Glutamatergic neuron (in vitro differentiated cells): ENCODE measurements at regions not wholly inside any gene's neighbourhood (a gene's known extent, or its start where the extent isn't known, plus 50 kb on each side); places are given as distances from the start of the nearest gene placed in this dataset.

Experiments
- DNase-seq: peaks from one replicate; pipeline ENCODE4 v3.0.0; 2022
- H3K27ac Mint-ChIP-seq: one replicate; pipeline ENCODE4 v1.8.0; 2020; ENCODE audit warnings: mild to moderate bottlenecking, mixed read lengths, inconsistent platforms; ENCODE audit not compliant: unreplicated experiment
- H3K27me3 Mint-ChIP-seq: one replicate; pipeline ENCODE4 v1.8.0; 2020; ENCODE audit warnings: mild to moderate bottlenecking, moderate library complexity, mixed read lengths, inconsistent platforms; ENCODE audit not compliant: unreplicated experiment
- H3K36me3 Mint-ChIP-seq: one replicate; pipeline ENCODE4 v1.8.0; 2020; ENCODE audit warnings: mild to moderate bottlenecking, mixed read lengths, inconsistent platforms; ENCODE audit not compliant: unreplicated experiment
- H3K4me1 Mint-ChIP-seq: one replicate; pipeline ENCODE4 v1.8.0; 2020; ENCODE audit warnings: mild to moderate bottlenecking, low read depth, mixed read lengths, inconsistent platforms; ENCODE audit not compliant: unreplicated experiment
- H3K4me3 Mint-ChIP-seq: one replicate; pipeline ENCODE4 v1.8.0; 2020; ENCODE audit warnings: mild to moderate bottlenecking, mixed read lengths, inconsistent platforms; ENCODE audit not compliant: unreplicated experiment
- H3K9me3 Mint-ChIP-seq: one replicate; pipeline ENCODE4 v1.8.0; 2020; ENCODE audit warnings: mild to moderate bottlenecking, moderate library complexity, mixed read lengths, inconsistent platforms; ENCODE audit not compliant: unreplicated experiment
- CTCF ChIP-seq: fragments of 200-600 bp; sonication (generic); IDR thresholded peaks from one replicate; pipeline ENCODE4 v1.5.0; 2021; ENCODE audit not compliant: partially characterized antibody, unreplicated experiment

DNA sequence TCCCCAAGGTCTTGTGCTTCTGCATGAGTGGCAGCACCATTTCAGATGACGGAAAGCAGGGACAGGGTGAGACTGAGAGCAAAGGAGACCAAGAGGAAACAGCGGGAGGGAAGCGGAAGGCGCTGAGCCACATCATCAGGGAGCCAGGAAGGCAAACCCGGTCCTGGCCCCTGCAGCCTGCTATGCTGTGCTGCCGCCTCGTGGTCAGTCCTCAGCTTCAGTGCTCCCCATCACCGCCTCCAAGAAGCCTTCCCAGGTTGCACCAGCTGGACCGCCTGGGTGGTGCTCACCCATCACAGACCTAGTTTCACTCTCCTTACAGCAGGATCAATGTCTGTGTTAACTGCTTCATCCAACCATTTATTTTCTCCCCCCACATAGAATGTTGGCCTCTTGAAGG is 73.0 kb upstream of the PHF21B start:
- DNase-seq, result no peak
- H3K4me1 Mint-ChIP-seq, result no peaks in the 10 kb centered on the region
- H3K36me3 Mint-ChIP-seq, result peaks cover 6% of the 10 kb centered on the region
- no peak overlapping the region for H3K4me3 Mint-ChIP-seq
- no peak overlapping the region for H3K27ac Mint-ChIP-seq
- H3K27me3 Mint-ChIP-seq, result peaks cover 9% of the 10 kb centered on the region
- peaks cover 6% of the 10 kb centered on the region for H3K9me3 Mint-ChIP-seq
- no peak for TF ChIP-seq CTCF

GRCh38 chr22:45083659-45084305 is 74.0 kb upstream of the PHF21B start:
- Mint-ChIP-seq H3K36me3 (peaks cover 6% of the 10 kb centered on the region), H3K4me3 (no peak overlapping the region), H3K27ac (no peak overlapping the region), H3K27me3 (peaks cover 9% of the 10 kb centered on the region), H3K9me3 (peaks cover 6% of the 10 kb centered on the region), H3K4me1 (no peaks in the 10 kb centered on the region)
- no peak for DNase-seq
- TF ChIP-seq CTCF, result no peak

DNA sequence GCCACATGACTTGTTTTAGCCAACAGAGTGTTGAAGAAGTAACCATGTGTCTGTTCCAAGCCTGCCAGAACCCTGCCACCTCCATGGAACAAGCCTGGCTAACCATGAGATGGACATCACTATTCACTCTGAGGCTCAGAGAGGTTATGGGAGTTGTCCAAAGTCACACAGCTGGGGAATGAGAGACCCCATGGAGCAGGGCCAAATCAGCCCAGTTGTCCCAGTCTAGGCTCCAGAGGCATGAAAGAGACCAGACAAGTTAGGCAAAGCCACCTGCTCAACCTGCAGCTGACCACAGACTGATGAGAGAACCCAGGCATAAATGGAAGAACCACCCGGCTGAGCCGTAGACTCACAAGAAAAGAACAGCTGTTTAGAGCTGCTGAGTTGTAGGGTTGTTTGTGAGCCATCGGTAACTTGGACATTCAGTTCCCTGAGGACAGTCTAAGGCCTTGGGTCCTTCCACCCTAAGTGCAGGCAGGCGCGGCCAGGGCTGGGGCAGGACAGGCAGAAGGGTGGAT is 74.7 kb upstream of the PHF21B start:
- H3K36me3 Mint-ChIP-seq, result peaks cover 6% of the 10 kb centered on the region
- peaks cover 9% of the 10 kb centered on the region for H3K27me3 Mint-ChIP-seq
- H3K9me3 Mint-ChIP-seq, result peaks cover 6% of the 10 kb centered on the region
- peak overlapping the region; percentile 14 for H3K27ac Mint-ChIP-seq
- no peak overlapping the region for H3K4me3 Mint-ChIP-seq
- no peak for DNase-seq
- no peak for TF ChIP-seq CTCF
- H3K4me1 Mint-ChIP-seq, result no peaks in the 10 kb centered on the region

GRCh38 chr22:45087802-45088201 is 75.9 kb upstream of the NUP50 start:
- Mint-ChIP-seq H3K27ac (no peak overlapping the region), H3K27me3 (peaks cover 1% of the 10 kb centered on the region), H3K9me3 (peaks cover 5% of the 10 kb centered on the region), H3K36me3 (no peaks in the 10 kb centered on the region), H3K4me3 (no peak overlapping the region), H3K4me1 (no peaks in the 10 kb centered on the region)
- no peak for DNase-seq
- TF ChIP-seq CTCF, result no peak

- DNase-seq, result no peak
- Mint-ChIP-seq H3K36me3 (no peaks in the 10 kb centered on the region), H3K27ac (no peak overlapping the region), H3K4me3 (no peak overlapping the region), H3K27me3 (peaks cover 1% of the 10 kb centered on the region), H3K4me1 (no peaks in the 10 kb centered on the region), H3K9me3 (peaks cover 5% of the 10 kb centered on the region)
- no peak for TF ChIP-seq CTCF
Measured at GRCh38 chr22:45088576-45088975, 75.1 kb upstream of the NUP50 start.
